ENCODE measurements at regions not wholly inside any gene's neighbourhood (a gene's known extent, or its start where the extent isn't known, plus 50 kb on each side); places are given as distances from the start of the nearest gene placed in this dataset.
"Not testable (repeated sequence)": the region's sequence is repeated elsewhere in the genome, so short reads cannot be mapped to it uniquely, and the experiment has no call there.

- ATAC-seq, result not testable (repeated sequence)
Measured at GRCh38 chr7:55743454-55743717, 119.2 kb downstream of the SEPTIN14 start.

GRCh38 chr7:55742651-55743453 is 119.7 kb downstream of the SEPTIN14 start:
- ATAC-seq, result not testable (repeated sequence)

GRCh38 chr7:55741721-55742631 is 120.6 kb downstream of the SEPTIN14 start:
- ATAC-seq, result not testable (repeated sequence)

GRCh38 chr7:55740633-55741250 is 121.8 kb downstream of the SEPTIN14 start:
- ATAC-seq, result not testable (repeated sequence)

GRCh38 chr7:55740053-55740452 is 122.5 kb downstream of the SEPTIN14 start:
- ATAC-seq, result not testable (repeated sequence)

GRCh38 chr7:55736641-55737221 is 125.8 kb downstream of the SEPTIN14 start:
- ATAC-seq, result not testable (repeated sequence)

GRCh38 chr7:55733241-55734140 is 129.1 kb downstream of the SEPTIN14 start:
- no peak for TF ChIP-seq PATZ1 (CRISPR knock-in tag; IDR thresholded peaks at IDR 0.05; ENCODE audit: borderline replicate concordance)
- no peak for TF ChIP-seq SNAI2 (CRISPR knock-in tag; IDR thresholded peaks at IDR 0.05)
- no peak for TF ChIP-seq PPARA (CRISPR knock-in tag; IDR thresholded peaks at IDR 0.05; ENCODE audit: borderline replicate concordance)
- no peak for TF ChIP-seq ISL1 (CRISPR knock-in tag; IDR thresholded peaks at IDR 0.05)
- TF ChIP-seq POU6F1 (CRISPR knock-in tag; IDR thresholded peaks at IDR 0.05; ENCODE audit: borderline replicate concordance, low read depth), result no peak
- no peak for TF ChIP-seq RARB (CRISPR knock-in tag; IDR thresholded peaks at IDR 0.05)
- TF ChIP-seq TOX (CRISPR knock-in tag; IDR thresholded peaks at IDR 0.05; ENCODE audit: borderline replicate concordance), result no peak
- no peak for TF ChIP-seq TSHZ2 (CRISPR knock-in tag; IDR thresholded peaks at IDR 0.05)
- TF ChIP-seq TCF4 (CRISPR knock-in tag; IDR thresholded peaks at IDR 0.05; ENCODE audit: borderline replicate concordance), result no peak
- no peak for TF ChIP-seq OSR1 (CRISPR knock-in tag; IDR thresholded peaks at IDR 0.05)
- no peak for TF ChIP-seq CSDC2 (CRISPR knock-in tag; IDR thresholded peaks at IDR 0.05)
- no peak for TF ChIP-seq ZFP3 (CRISPR knock-in tag; IDR thresholded peaks at IDR 0.05)
- no peak for TF ChIP-seq ZFP30 (CRISPR knock-in tag; IDR thresholded peaks at IDR 0.05)
- TF ChIP-seq ARNTL (CRISPR knock-in tag; IDR thresholded peaks at IDR 0.05; ENCODE audit: borderline replicate concordance, low read depth), result no peak
- no peak for ATAC-seq
